ENCODE measurements at regions not wholly inside any gene's neighbourhood (a gene's known extent, or its start where the extent isn't known, plus 50 kb on each side); places are given as distances from the start of the nearest gene placed in this dataset.

- TF ChIP-seq SMC3 (conservative IDR thresholded peaks at IDR 0.05; ENCODE audit: insufficient read depth, low read depth, low read length): no peak
- no peak for TF ChIP-seq RFX5 (IDR thresholded peaks at IDR 0.05; ENCODE audit: low read depth, low read length)
- TF ChIP-seq CEBPG (CRISPR knock-in tag; IDR thresholded peaks at IDR 0.05): no peak
- TF ChIP-seq CEBPG (tag; conservative IDR thresholded peaks at IDR 0.05 in 1 of 2, IDR thresholded peaks at IDR 0.05 in 1 of 2): no peak
- TF ChIP-seq ZNF324 (CRISPR knock-in tag; IDR thresholded peaks at IDR 0.05): no peak
Measured at GRCh38 chr9:86796666-86797065, 150.6 kb downstream of the GAS1 start.

Measured in K562 (cell line).